Smooth muscle cell (in vitro differentiated cells): ENCODE measurements at regions not wholly inside any gene's neighbourhood (a gene's known extent, or its start where the extent isn't known, plus 50 kb on each side); places are given as distances from the start of the nearest gene placed in this dataset.

Source experiments
- DNase-seq: peaks from one replicate; lab custom pipeline; 2025; ENCODE audit not compliant: unreplicated experiment; lab: John Stamatoyannopoulos, UW
- H2AFZ ChIP-seq: fragments of 200-600 bp; sonication (generic); 2 replicates; pipeline ENCODE4 v1.6.0; 2016; ENCODE audit warnings: antibody characterized with exemption, low read depth, mild to moderate bottlenecking
- H3F3A ChIP-seq: fragments of 200-600 bp; sonication (generic); 2 replicates; pipeline ENCODE4 v1.6.0; 2017; ENCODE audit warnings: antibody characterized with exemption, low read depth
- H3K27ac ChIP-seq: fragments of 200-600 bp; sonication (generic); 2 replicates; pipeline ENCODE4 v1.5.1; 2016; ENCODE audit warnings: low read depth, mild to moderate bottlenecking
- H3K27me3 ChIP-seq: fragments of 200-600 bp; sonication (generic); 2 replicates; pipeline ENCODE4 v1.6.1; 2016; ENCODE audit warnings: low read depth, mild to moderate bottlenecking
- H3K36me3 ChIP-seq: fragments of 200-600 bp; sonication (generic); 2 replicates; pipeline ENCODE4 v1.5.1; 2016; ENCODE audit warnings: low read depth
- H3K4me1 ChIP-seq: fragments of 200-600 bp; sonication (generic); 2 replicates; pipeline ENCODE4 v1.5.1; 2016; ENCODE audit warnings: low read depth
- H3K4me2 ChIP-seq: fragments of 200-600 bp; sonication (generic); 2 replicates; pipeline ENCODE4 v1.6.0; 2016; ENCODE audit warnings: mild to moderate bottlenecking
- H3K4me3 ChIP-seq: fragments of 200-600 bp; sonication (generic); 2 replicates; pipeline ENCODE4 v1.5.1; 2016; ENCODE audit warnings: mild to moderate bottlenecking
- H3K79me2 ChIP-seq: fragments of 200-600 bp; sonication (generic); 2 replicates; pipeline ENCODE4 v1.6.0; 2016; ENCODE audit warnings: low read depth, mild to moderate bottlenecking
- H3K9ac ChIP-seq: fragments of 200-600 bp; sonication (generic); 2 replicates; pipeline ENCODE4 v1.6.0; 2016; ENCODE audit warnings: low read depth
- H3K9me3 ChIP-seq: fragments of 200-600 bp; sonication (generic); replicated peaks from 2 replicates; pipeline ENCODE4 v1.5.1; 2016; ENCODE audit warnings: low read depth
- H4K20me1 ChIP-seq: fragments of 200-600 bp; sonication (generic); 2 replicates; pipeline ENCODE4 v1.6.0; 2016; ENCODE audit warnings: low read depth
- WGBS: methylation state at CpG from one replicate; pipeline ENCODE4 v1.1.7; 2016; ENCODE audit warnings: low lambda C conversion rate; 5-methylcytosine and 5-hydroxymethylcytosine counted together
- TF ChIP-seq, protein P1 (sequence below): fragments of 200-600 bp; sonication (generic); IDR thresholded peaks from 2 replicates; pipeline ENCODE4 v1.5.1; 2017; ENCODE audit warnings: borderline replicate concordance, mild to moderate bottlenecking, antibody characterized with exemption; ENCODE audit not compliant: insufficient read depth, poor library complexity, severe bottlenecking

DNA sequence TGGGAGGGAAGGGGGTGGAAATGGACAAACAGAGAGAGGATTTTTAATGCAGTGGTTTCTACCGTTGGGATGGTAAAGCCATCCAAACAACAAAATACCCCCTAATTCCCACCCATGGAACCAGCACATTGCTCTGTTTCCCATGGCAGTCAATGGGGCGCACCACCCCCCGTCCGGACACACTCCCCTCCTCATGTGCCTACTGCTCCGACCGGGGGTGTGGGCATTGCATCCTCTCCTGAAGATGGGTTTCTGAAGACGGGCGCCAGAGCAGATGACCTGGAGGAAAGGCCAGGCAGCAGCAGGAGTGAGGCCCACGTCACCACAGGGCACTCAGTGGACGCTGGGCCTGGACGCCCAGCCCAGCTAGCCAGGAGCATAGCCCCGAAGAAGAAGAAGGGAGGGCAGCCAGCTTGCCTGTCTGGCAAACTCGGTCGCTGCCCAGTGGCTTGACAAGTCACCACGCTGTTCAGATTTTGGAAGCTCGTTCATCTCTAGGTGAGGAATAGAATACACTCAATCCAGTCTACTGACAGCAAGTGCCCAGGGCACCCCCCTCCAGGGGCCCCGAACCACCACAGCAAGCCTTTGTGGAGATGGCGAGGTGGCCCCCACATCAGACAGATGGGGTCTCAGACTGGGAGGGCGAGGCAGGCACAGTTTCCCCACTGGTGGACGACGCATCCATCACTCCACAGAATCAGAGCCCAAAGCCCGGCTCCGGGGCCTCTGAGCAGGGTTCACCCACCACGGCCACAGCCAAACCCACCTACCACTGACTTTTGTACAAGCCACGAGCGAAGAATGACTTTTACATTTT is 296.2 kb upstream of the SALL3 start:
- H3K9me3 ChIP-seq: no peaks in the 10 kb centered on the region
- no peak overlapping the region for H3K4me3 ChIP-seq
- TF ChIP-seq, protein P1, sequence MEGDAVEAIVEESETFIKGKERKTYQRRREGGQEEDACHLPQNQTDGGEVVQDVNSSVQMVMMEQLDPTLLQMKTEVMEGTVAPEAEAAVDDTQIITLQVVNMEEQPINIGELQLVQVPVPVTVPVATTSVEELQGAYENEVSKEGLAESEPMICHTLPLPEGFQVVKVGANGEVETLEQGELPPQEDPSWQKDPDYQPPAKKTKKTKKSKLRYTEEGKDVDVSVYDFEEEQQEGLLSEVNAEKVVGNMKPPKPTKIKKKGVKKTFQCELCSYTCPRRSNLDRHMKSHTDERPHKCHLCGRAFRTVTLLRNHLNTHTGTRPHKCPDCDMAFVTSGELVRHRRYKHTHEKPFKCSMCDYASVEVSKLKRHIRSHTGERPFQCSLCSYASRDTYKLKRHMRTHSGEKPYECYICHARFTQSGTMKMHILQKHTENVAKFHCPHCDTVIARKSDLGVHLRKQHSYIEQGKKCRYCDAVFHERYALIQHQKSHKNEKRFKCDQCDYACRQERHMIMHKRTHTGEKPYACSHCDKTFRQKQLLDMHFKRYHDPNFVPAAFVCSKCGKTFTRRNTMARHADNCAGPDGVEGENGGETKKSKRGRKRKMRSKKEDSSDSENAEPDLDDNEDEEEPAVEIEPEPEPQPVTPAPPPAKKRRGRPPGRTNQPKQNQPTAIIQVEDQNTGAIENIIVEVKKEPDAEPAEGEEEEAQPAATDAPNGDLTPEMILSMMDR: no peak
- DNase-seq: no peak
- no peaks in the 10 kb centered on the region for H3K79me2 ChIP-seq
- H3K36me3 ChIP-seq: no peaks in the 10 kb centered on the region
- H4K20me1 ChIP-seq: no peaks in the 10 kb centered on the region
- H3K27ac ChIP-seq: no peak overlapping the region
- 93% methylated on average over 26 of the region's 26 CpGs for WGBS
- H3K4me1 ChIP-seq: no peaks in the 10 kb centered on the region
- H3F3A ChIP-seq: no peaks in the 10 kb centered on the region
- no peak overlapping the region for H2AFZ ChIP-seq
- H3K9ac ChIP-seq: no peak overlapping the region
- no peaks in the 10 kb centered on the region for H3K27me3 ChIP-seq
- no peak overlapping the region for H3K4me2 ChIP-seq

DNA sequence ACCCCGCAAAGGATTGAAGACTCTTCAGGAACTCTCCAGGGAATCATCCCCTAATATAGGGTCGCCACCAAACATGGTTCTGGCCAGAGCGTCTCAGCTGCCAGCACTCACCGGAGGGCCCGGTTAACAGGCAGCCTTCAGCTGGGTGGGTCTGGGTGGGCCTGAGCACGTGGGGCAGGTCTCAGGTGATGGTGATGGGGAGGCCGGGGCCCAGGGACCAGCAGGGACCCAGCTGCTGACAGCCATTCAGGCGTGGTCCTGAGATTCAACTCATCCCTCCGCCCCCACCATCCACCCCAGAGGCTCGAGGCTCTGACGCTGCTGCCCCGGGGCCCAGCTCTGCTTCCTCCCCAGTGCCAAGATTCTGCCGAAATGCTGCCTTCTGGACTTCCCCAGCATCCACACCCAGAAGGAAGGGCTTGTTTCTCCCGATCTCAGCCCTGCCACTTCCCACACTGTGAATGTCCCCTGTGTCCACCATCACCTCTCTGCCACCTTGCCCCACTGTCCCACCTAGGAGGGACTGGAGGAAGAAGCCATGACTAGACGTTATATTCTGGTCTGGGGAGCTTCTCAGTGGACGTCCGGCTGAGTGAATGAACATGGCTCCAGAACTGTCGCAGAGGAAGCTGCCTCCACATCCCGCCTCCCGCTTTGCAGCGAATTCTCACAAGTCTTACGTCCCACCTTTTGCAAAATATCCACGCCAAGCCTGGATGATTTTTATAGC is 294.2 kb upstream of the SALL3 start:
- Histone ChIP-seq H3K4me1 (no peaks in the 10 kb centered on the region), H3K4me2 (no peak overlapping the region), H3K4me3 (no peak overlapping the region), H3K27ac (no peak overlapping the region), H2AFZ (no peak overlapping the region), H3K9ac (no peak overlapping the region), H4K20me1 (no peaks in the 10 kb centered on the region), H3F3A (no peaks in the 10 kb centered on the region), H3K79me2 (no peaks in the 10 kb centered on the region), H3K27me3 (no peaks in the 10 kb centered on the region), H3K36me3 (no peaks in the 10 kb centered on the region), H3K9me3 (no peaks in the 10 kb centered on the region)
- DNase-seq: no peak
- WGBS: 80% methylated on average over 23 of the region's 23 CpGs
- TF ChIP-seq, protein P1: no peak

DNA sequence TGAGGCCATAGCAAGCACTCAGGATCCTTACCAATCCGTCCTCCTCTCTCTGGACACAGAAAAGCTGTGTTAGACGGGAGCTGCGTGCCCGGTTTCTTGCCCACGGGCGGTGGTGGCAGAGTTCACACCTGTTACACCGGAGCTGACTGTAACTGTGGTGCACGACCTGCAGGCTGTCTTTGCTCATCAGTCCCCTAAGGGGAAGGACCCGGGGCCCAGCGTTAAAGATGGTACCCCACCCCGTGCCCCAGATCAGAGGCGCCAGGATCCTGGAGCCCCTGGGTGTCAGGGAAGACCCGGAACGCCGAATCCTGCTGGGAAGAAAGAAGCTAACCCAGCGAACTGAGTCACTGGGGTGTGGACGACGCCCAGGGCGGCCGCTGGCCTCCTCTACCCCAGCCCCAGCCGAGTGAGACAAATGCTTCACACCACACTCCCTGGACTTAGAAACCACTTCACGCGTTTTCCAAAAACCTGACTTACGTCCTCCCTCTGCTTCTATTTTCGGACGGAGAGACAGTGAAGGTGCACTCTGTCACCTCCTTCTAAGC is 293.6 kb upstream of the SALL3 start:
- H3K4me2 ChIP-seq: no peak overlapping the region
- no peak overlapping the region for H3K4me3 ChIP-seq
- no peaks in the 10 kb centered on the region for H3K27me3 ChIP-seq
- no peaks in the 10 kb centered on the region for H3K79me2 ChIP-seq
- H3F3A ChIP-seq: no peaks in the 10 kb centered on the region
- no peak overlapping the region for H3K27ac ChIP-seq
- no peak overlapping the region for H3K9ac ChIP-seq
- H4K20me1 ChIP-seq: no peaks in the 10 kb centered on the region
- no peak overlapping the region for H2AFZ ChIP-seq
- TF ChIP-seq, protein P1: no peak
- H3K36me3 ChIP-seq: no peaks in the 10 kb centered on the region
- H3K4me1 ChIP-seq: no peaks in the 10 kb centered on the region
- no peak for DNase-seq
- H3K9me3 ChIP-seq: no peaks in the 10 kb centered on the region
- 93% methylated on average over 26 of the region's 26 CpGs for WGBS
